Stromal cell of bone marrow (primary cell): ENCODE measurements at regions not wholly inside any gene's neighbourhood (a gene's known extent, or its start where the extent isn't known, plus 50 kb on each side); places are given as distances from the start of the nearest gene placed in this dataset.
"Not testable (repeated sequence)": the region's sequence is repeated elsewhere in the genome, so short reads cannot be mapped to it uniquely, and the experiment has no call there.

ENCODE experiments used
- DNase-seq: peaks from one replicate; pipeline ENCODE4 v3.0.0-alpha.2; 2012; ENCODE audit warnings: low read depth

- no peak for DNase-seq
These were observed 160.3 kb upstream of the FMN2 start for GRCh38 chr1:239931341-239931740.

GRCh38 chr1:239939602-239940001 is 152.1 kb upstream of the FMN2 start:
- DNase-seq: no peak

GRCh38 chr1:239943761-239944160 is 147.9 kb upstream of the FMN2 start:
- no peak for DNase-seq

GRCh38 chr1:239944666-239945065 is 147.0 kb upstream of the FMN2 start:
- no peak for DNase-seq

GRCh38 chr1:239947801-239948200 is 143.9 kb upstream of the FMN2 start:
- peak; percentile 5 for DNase-seq

- DNase-seq: peak; percentile 51
These were observed 140.1 kb upstream of the FMN2 start for GRCh38 chr1:239951511-239952140.

- DNase-seq: no peak
These were observed 139.1 kb upstream of the FMN2 start for GRCh38 chr1:239952348-239953308.

GRCh38 chr1:239954836-239955235 is 136.8 kb upstream of the FMN2 start:
- DNase-seq: no peak

- DNase-seq: no peak
These were observed 136.3 kb upstream of the FMN2 start for GRCh38 chr1:239955431-239955830.

GRCh38 chr1:239956263-239956662 is 135.4 kb upstream of the FMN2 start:
- no peak for DNase-seq

GRCh38 chr1:239958063-239958462 is 133.6 kb upstream of the FMN2 start:
- DNase-seq: no peak

GRCh38 chr1:239960366-239960765 is 131.3 kb upstream of the FMN2 start:
- DNase-seq: no peak

GRCh38 chr1:239963856-239964255 is 127.8 kb upstream of the FMN2 start:
- no peak for DNase-seq

- peak; percentile 39 for DNase-seq
These were observed 115.3 kb upstream of the FMN2 start for GRCh38 chr1:239976130-239976968.

GRCh38 chr1:239977416-239977815 is 114.3 kb upstream of the FMN2 start:
- DNase-seq: no peak

- DNase-seq: no peak
These were observed 112.2 kb upstream of the FMN2 start for GRCh38 chr1:239979456-239979855.

GRCh38 chr1:239982762-239983161 is 108.9 kb upstream of the FMN2 start:
- DNase-seq: peak; percentile 42

GRCh38 chr1:239985044-239985443 is 106.6 kb upstream of the FMN2 start:
- no peak for DNase-seq

GRCh38 chr1:239987103-239987745 is 104.5 kb upstream of the FMN2 start:
- DNase-seq: peak; percentile 18

GRCh38 chr1:239989990-239990389 is 101.7 kb upstream of the FMN2 start:
- no peak for DNase-seq

GRCh38 chr1:239992566-239992965 is 99.1 kb upstream of the FMN2 start:
- not testable (repeated sequence) for DNase-seq

- DNase-seq: no peak
These were observed 98.3 kb upstream of the FMN2 start for GRCh38 chr1:239993366-239993765.
